GM18502 (cell line): ENCODE measurements at regions not wholly inside any gene's neighbourhood (a gene's known extent, or its start where the extent isn't known, plus 50 kb on each side); places are given as distances from the start of the nearest gene placed in this dataset.

Source experiments
- ATAC-seq: cut with Tn5 transposase; IDR thresholded peaks from one replicate; pipeline ENCODE4 v1.9.1; 2021; ENCODE audit warnings: mild to moderate bottlenecking; ENCODE audit not compliant: unreplicated experiment, poor library complexity

- no peak for ATAC-seq
Observed at GRCh38 chr3:98974442-98974841, 72.9 kb upstream of the DCBLD2 start.

- ATAC-seq, result no peak
Observed at GRCh38 chr3:98972720-98973119, 71.2 kb upstream of the DCBLD2 start.

GRCh38 chr3:98972155-98972554, 70.7 kb upstream of the DCBLD2 start:
- ATAC-seq, result no peak

GRCh38 chr3:98971169-98971681, 69.7 kb upstream of the DCBLD2 start:
- no peak for ATAC-seq

- no peak for ATAC-seq
Observed at GRCh38 chr3:98969295-98969694, 67.8 kb upstream of the DCBLD2 start.

GRCh38 chr3:98968824-98969223, 67.3 kb upstream of the DCBLD2 start:
- ATAC-seq, result no peak

- ATAC-seq, result no peak
Observed at GRCh38 chr3:98968347-98968746, 66.9 kb upstream of the DCBLD2 start.

- no peak for ATAC-seq
Observed at GRCh38 chr3:98967758-98968157, 66.3 kb upstream of the DCBLD2 start.

- no peak for ATAC-seq
Observed at GRCh38 chr3:98966862-98967546, 65.5 kb upstream of the DCBLD2 start.

GRCh38 chr3:98966434-98966833, 64.9 kb upstream of the DCBLD2 start:
- ATAC-seq, result peak; percentile 62

GRCh38 chr3:98964784-98965183, 63.3 kb upstream of the DCBLD2 start:
- no peak for ATAC-seq

GRCh38 chr3:98963546-98963945, 62.1 kb upstream of the DCBLD2 start:
- no peak for ATAC-seq

GRCh38 chr3:98962951-98963350, 61.5 kb upstream of the DCBLD2 start:
- ATAC-seq, result no peak

- no peak for ATAC-seq
Observed at GRCh38 chr3:98962189-98962930, 60.9 kb upstream of the DCBLD2 start.

- no peak for ATAC-seq
Observed at GRCh38 chr3:98961161-98962155, 60.0 kb upstream of the DCBLD2 start.

- no peak for ATAC-seq
Observed at GRCh38 chr3:98957681-98958080, 56.2 kb upstream of the DCBLD2 start.

GRCh38 chr3:98956008-98956407, 54.5 kb upstream of the DCBLD2 start:
- no peak for ATAC-seq

- ATAC-seq, result no peak
Observed at GRCh38 chr3:98954791-98955604, 53.5 kb upstream of the DCBLD2 start.

GRCh38 chr3:98954242-98954641, 52.7 kb upstream of the DCBLD2 start:
- ATAC-seq, result no peak

GRCh38 chr3:98952404-98952803, 50.9 kb upstream of the DCBLD2 start:
- no peak for ATAC-seq
